ENCODE measurements at regions not wholly inside any gene's neighbourhood (a gene's known extent, or its start where the extent isn't known, plus 50 kb on each side); places are given as distances from the start of the nearest gene placed in this dataset.

- no peak for TF ChIP-seq ZBTB1 (tag by site-specific recombination; IDR thresholded peaks at IDR 0.05)
- no peak for TF ChIP-seq ZSCAN23 (tag by site-specific recombination; IDR thresholded peaks at IDR 0.05)
- no peak for TF ChIP-seq TCF7L2 (IDR thresholded peaks at IDR 0.05; ENCODE audit: borderline replicate concordance, low read depth, low read length)
- no peak for TF ChIP-seq CTCF (tag by site-specific recombination; IDR thresholded peaks at IDR 0.05)
- TF ChIP-seq ZNF76 (tag by site-specific recombination; IDR thresholded peaks at IDR 0.05; ENCODE audit: borderline replicate concordance, low read depth): no peak
These were observed 169.3 kb upstream of the ZC3H12A start for GRCh38 chr1:37305108-37305507.

Data from HEK293 (cell line).